ENCODE measurements at regions not wholly inside any gene's neighbourhood (a gene's known extent, or its start where the extent isn't known, plus 50 kb on each side); places are given as distances from the start of the nearest gene placed in this dataset.

DNA sequence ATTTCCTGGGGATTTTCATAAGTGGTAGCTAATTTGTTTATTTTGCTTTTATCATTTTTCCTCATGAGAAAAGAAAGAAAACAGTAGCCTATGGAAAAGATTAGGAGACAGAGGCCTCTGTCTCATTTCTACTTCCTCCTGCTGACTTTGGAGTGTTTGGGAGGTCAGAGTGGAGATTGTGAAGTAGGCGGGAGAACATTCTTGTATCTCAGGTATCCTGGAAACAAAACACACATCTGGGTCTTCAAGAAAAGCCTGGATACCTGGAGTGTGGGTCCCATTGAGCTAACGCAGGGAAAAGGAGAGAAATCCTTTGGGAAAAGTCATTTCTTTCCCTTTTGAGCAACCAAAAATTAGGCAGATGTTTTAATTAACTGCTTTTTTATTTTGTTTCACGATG lies 161.5 kb upstream of the DMAC1 start:
- TF ChIP-seq EZH2 (IDR thresholded peaks at IDR 0.05; ENCODE audit: insufficient read depth, poor library complexity, severe bottlenecking) (no peak), EZH2phosphoT487 (IDR thresholded peaks at IDR 0.05; ENCODE audit: insufficient read depth, low read depth) (no peak)
